NCI-H2196 treated with DMSO at 0.1 percent for 48 hours (cell line): ENCODE measurements at regions not wholly inside any gene's neighbourhood (a gene's known extent, or its start where the extent isn't known, plus 50 kb on each side); places are given as distances from the start of the nearest gene placed in this dataset.

Experiments used
- DNase-seq: peaks from one replicate; lab custom pipeline; 2025; ENCODE audit not compliant: unreplicated experiment; lab: John Stamatoyannopoulos, UW

DNA sequence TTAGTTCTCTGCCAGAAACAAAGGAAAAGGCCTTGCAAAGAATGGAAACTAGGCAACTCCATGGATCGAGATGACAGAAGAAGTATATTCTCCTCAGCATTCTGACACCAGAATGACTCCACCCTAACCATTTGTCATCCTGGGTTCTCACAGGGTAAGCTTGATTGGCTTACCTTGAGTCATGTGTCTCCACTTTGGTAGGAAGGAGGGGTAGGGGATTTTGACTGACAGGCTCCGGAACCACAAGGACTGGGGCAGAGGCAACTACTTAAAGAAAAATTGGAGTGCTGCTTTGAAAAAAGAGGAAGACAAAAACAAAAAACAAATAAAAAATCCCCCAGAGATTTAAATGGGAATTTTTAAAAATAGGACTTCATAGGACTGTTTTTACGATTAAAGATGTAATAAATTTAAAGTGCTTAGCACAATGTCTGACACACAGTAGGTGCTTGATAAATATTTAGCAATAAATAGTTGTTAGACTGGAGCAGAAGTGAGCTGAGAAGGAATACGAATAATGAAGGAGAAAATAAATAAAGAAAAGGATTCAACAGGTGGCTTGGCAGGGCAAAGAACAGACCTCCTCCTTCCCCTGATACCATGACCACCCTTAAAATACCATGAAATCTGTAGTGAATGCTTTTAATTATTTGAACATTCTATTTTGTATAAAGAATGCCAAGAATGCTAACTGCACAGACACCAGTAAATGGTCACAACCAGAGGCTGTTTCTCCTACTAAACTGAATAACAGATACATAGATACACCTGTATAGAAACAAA is 230.2 kb downstream of the CDCA7 start:
- DNase-seq: no peak

DNA sequence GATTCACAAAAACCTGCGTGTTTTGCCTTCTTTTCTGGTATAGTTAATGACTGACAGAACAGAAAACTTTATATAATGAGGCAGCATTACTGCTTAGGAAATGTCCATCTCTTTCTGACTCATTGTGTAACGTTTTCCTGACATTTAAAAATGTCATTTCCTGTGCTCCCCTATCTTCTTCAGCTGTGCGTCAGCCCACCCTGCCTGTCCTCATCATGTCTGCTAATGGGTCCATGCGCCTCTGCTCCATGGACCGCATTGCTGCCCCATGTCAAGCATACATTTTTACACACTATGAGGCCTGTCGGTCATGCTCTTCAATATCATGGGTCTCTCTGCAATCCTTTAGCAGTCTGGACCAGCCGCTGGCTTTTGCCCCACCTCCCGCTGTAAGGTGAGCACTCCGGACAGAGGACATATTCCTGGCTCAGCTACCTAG is 234.3 kb downstream of the CDCA7 start:
- DNase-seq: no peak

DNA sequence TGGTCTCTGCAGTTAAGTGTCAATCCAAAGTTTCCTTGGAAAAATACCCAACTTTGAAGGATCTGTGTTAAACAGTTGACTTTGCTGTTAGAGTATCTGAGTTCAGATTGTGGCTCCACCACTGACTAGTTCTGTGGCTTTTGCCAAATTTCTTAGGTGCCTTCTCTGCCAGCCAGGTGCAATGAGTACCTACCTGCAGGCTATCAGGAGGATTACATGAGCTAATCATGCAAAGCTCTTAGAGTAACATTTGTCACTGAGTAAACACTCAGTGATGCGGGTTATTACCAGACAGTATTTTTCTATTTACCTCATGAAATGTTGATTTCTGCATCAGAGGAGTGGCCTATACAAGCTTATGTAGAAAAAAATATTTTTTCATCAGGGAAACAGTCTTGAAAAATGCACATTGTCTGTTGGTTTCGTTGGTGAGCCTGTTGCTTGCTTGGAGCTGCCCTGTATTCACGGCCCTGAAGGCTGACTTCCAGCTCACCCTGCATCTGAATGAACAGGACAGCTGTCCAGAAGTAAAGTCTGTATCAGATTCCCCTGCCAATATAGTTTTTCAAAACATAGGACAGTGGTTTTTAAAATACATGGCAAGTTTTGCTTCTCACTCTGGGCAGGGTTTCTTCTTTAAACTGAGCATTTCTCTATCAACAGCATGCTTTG is 235.1 kb downstream of the CDCA7 start:
- peak; percentile 72 for DNase-seq

DNA sequence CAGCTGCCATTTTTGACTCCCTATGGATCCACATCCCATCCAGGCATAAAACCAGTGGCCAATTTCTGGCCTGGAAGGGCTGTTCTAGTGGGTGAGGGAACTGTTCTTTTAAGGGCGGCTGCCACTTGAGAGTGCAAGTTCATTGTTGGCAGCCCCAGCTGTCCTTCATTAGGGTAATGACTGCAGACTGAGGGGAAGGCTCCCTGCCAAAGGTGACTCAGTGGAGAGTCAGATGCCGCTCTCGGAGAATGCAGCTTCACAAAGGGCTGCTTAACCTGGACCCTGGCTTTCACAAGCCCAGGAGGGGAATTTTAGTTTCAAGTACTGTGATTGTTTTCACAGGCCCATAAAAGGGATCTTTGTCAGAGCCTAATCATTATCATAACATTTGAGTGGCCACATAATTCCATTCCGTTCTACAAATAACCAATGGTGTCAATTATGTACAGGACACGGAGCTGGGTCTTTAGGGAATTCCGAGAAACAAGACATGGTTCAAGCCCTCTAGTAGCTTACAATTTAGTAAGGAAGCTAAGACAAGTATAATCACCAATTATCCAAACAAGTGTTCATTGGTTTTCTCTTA is 235.7 kb downstream of the CDCA7 start:
- DNase-seq: peak; percentile 95

DNA sequence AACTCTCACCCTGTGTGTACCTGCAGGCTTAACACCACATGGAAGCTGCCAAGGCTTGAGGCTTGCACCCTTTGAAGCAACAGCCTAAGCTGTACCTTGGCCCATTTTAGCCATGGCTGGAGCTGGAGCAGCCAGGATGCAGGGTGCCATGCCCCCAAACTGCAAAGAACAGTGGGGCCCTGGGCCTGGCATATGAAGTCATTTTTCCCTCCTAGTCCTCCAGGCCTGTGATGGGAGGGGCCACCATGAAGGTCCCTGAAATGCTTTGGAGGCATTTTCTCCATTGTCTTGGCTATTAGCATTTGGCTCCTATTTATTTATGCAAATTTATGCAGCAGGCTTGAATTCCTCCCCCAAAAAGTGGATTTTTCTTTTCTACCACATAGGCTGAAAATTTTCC is 238.4 kb downstream of the CDCA7 start:
- DNase-seq: no peak

DNA sequence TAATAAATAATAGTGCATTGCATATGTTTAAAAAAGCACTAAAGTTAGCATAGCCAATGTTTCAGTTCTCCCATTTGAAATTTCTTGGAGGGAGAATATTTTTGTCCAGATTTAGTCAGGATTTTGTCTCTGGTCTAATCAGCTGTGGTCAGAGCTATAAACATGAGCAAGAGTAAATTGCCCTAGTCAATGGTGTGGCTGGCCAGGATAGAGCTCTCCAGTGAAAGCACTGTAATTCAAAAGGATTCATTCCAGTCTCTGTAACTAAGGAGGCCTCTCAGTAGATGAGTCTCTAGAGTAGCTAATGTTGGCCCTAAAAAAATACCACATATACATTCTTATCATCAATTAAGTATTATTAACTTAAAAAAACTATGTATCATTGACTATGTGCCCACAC is 241.6 kb downstream of the CDCA7 start:
- DNase-seq: no peak

DNA sequence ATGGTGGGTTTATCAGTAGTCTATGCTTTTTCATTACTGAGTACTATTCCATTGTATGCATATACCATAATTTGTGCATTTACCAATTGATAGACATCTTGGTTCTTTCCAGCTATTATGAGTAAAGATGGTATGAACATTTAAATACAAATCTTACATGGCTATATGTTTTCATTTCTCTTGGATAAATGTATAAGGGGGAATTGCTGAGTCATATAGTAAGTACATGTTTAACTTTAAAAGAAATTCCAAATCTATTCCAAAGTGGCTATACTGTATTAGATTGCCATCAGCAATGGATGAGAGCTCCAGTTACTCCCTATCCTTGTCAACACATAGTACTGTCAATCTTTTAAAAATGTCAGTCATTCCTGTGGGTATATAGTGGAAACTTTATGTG is 243.9 kb downstream of the CDCA7 start:
- DNase-seq: no peak

DNA sequence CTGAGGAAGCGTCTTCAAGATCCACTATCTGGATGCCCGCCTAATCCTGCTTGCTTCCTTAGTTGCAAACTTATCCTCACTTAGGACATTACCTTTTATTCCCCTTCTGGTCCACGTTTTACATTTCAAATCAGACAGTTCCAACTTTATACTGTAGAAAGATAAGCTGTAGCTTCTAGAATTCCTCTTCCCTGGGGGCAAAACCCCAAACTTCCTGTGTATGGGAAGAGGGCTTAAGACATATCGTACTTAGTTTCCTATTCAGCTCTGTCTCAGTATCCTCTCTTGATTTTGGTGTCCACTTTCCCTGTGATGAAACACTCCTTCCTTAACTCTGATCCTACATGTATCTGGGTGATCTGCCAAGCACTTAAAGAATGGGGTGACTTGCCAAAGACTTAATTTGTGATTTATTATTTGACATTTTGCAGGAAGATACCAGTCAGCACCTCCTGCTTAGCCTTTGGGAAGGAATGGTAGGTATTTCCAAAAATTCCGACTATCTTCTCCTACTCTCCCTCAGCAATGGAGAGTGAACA is 245.2 kb downstream of the CDCA7 start:
- DNase-seq: no peak

DNA sequence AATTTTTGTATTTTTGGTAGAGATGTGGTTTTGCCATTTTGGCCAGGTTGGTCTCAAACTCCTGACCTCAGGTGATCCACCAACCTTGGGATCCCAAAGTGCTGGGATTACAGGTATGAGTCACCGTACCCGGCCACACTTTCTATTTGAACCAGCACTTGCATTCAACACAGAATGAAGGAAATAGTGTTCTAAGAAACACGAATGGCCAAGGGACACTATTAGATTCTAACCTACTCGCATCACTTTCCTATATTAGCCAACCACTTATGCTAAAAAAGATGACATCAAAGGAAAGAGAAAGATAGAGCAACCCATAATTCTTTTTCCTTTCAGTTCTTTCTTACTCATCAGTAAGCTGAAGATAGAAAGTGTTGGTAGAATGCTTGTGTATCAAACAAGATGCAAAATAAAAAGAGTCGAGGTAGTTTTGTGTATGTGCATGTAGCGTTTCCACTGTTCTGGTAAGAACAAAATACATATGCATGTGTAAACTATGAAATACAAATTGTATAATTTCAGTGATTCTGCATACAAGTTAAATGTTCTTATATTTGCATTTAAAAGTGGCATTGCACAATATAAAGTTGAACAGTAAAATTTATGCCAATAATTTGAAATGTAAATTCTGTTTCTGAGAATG is 247.6 kb downstream of the CDCA7 start:
- DNase-seq: no peak

DNA sequence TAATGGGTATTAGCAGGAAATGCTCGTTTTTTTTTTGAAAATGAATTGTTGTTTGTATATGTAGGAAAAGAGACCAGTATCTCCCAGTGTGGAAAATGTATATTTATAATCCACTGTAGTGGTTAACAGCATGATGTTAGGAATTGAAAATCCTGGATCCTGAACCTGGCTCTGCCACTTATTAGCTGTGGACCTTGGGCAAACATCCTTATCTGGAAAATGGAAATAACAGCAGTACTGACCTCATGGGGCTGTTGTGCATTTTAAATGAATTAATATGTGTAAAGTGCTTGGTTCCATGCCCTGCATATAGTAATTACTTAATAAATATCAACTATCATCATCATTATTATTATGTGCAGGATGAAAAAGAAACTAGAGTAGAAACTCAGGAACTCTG is 251.3 kb downstream of the CDCA7 start:
- DNase-seq: no peak

DNA sequence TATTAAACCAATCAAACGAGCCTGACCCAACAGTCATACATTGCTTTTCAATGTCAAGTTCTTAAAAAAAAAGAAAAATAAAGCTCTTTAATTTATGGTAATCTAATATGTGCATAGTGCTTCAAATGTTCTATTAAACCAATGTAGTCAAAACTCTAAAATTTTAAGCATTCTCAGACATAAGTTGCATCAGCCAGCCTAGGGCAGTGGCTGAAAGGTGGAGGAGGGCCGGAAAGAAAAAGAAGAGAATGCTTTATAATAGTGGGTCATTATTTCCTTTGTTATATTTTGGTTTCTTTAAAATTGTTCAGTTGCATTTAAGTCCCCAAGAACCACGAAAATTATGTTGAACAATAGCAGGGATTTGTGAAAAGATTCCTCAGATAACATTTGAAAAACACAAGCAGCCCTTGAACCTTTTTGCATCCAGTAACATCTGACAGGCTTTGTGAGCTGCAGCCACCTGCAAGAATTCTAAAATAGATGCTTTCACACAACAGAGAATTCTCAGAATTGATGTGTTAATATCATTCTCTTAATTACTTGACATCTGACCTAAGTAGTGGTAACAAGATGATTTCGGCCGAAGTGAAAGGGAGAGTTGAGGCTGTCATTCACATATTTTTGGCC is 252.1 kb downstream of the CDCA7 start:
- DNase-seq: no peak

DNA sequence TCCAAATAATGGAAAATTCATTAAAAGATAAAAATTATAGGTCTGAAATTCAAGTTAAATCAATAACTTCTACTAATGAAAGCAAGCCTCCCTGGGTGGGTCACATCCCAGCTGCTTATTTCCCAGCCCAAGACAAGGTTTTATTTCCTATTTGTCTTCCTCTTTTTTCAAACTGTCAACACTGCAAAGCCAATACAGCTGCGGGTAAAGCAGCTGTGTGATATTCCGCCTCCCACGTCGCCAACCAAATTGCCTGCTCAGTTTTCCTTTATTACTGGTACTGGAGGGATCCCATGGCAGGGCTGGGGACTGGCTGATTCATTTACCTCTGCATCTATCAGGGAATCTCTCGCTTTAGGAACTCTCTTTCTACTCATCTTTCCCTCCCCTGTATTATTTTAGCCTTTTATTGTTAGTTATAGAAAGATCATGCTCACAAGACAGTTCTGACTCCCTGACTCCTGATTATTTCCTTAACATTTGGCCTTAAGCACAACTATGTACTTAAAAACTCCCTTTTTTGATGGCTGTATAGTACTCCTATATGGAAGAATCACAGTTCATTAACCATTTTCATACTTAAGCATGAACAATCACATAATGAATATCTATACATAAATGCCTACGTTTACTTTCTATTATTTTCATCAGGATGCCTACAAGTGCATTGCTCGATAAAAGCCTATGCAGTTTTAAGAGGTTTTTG is 253.1 kb downstream of the CDCA7 start:
- DNase-seq: no peak

DNA sequence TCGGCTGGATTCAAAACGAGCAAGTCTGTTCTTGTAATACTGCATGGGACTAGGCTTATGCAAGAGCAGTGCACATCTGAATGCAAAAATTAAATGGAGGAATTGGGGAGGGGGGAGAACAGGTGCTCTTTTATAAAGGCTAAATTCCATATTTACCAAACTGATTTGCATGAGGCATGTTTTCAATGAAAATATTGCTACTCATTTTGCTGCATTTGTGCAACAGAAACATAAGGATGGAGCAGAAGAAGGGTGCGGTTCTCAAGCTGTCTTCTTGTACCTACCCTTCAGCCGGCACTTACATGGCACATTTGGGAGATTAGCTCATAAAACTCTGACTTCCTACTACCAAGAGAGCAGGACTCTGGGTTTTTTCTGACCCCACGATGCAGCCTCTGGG is 256.4 kb downstream of the CDCA7 start:
- no peak for DNase-seq

DNA sequence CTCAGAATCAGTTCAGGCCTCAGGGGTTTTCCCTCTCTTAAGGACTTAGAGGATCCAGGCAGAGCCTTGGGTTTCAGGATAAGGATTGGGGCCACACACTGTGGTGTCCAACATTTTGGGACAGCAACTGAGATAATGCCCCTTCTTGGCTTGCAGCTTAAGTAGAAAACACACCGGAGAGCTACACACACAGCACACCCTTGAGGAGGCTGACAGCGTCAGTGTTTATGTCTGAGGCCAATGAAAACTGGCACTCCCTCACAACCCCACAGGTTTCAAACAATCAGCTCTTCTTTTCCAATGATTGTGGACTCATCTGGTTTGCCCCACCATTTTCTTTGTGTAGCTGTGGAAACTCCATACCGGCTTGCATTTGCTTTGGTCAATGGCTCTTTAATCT is 257.7 kb downstream of the CDCA7 start:
- DNase-seq: no peak

DNA sequence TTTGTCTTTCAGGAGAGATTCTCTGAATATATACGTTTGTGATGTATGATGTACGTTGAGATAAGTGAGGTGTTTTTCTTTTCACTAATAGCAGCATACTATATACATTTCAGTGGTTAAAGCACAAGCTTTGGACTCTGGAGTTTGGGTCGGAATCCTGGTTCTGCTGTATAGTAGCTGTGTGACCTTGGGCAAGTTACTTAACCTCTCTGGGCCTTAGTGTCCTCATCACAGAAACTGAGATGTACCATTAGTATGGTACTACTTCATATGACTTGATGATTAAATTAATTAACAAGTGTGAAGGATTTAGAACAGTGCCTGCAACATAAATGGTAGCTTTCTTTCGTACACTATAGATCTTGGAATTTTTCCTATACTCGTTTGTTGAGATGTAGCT is 258.7 kb downstream of the CDCA7 start:
- no peak for DNase-seq

DNA sequence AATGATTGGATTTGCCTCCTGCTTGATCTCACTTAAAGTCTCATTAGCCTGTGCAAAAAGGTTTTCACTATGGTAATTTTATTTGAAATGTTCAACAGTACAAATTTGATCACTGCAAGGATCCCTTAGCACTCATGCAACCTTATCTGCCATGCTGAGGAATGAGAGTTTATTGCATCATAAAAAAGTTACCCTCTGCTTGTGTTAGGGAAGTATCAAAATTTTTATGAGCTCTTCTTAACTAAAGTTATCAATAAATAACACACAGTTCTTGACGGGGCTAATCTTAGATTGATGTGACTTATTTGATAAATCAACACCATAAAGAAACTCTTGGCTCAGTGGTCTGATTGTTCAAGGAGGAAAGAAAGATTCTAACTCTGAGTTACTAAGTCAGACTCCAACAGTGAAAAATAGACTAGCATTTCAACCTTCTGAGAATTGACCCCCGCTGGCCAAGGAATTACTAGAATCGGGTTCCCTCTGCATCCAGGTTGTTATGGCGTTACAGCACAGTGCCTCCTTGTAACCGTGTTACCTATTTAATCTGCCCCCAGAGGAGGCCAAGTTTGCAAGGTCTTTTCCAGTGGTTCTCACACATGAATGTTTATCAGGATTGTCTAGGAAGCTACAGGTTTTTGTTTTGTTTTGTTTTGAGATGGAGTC is 259.7 kb downstream of the CDCA7 start:
- DNase-seq: no peak

DNA sequence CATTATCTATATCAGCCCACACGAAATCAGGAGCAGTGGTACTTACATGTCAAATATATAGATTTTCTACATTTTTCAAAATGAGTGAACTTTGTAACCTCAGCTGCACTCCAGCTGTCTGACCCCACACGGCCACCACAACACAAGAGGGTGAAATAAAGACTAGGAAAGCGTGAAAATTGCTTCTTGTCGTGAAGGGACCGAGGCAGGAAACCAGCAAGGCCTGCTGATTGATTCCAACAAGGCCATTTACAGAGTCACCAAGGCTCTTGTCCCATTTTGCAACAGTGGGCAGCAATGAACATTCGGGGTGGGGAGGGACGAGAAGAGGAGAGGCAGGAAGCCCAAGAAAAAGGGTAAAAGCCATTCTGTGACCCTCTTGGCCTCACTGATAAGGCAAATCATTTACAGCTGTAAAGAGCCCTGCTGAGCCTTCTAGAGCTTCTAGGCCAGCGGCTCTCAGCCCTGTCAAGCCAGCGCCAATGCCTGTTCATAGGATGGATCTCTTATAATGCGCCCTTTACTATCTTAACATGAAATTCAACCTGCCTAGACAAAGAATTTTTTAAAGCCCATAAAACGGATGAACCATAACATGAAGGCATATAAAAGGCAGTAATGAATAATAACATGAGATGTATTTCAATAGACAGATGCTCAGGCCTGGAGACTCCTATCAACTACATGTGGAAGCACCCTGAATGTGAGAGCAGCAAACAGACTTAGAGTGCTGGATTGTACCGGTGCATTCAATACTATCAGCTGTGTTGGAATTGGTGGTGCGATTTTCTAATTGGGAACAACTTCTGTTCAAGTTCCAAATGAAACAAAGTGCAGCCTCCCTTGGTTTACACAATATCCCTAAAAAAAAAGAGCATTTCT is 269.0 kb downstream of the CDCA7 start:
- DNase-seq: no peak

DNA sequence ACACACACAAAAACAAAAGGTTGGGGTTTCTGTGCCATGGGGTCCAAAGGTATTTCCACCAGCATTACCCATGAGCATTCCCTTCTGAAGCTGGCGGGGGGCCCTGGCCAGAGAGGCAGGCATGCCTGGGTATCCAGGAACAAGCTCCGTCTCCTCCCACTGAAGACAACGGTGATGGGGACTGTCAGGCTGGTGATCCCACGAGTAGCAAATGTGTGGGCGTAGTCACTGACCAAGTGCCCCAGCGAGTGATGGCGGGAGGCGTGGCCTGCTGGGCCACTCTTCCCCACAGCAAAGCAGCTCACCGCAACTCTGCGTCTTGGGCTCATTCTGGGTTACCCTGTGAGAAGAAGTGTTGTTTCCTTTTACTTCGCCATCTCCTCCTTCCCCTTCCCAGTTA is 270.6 kb downstream of the CDCA7 start:
- DNase-seq: no peak

DNA sequence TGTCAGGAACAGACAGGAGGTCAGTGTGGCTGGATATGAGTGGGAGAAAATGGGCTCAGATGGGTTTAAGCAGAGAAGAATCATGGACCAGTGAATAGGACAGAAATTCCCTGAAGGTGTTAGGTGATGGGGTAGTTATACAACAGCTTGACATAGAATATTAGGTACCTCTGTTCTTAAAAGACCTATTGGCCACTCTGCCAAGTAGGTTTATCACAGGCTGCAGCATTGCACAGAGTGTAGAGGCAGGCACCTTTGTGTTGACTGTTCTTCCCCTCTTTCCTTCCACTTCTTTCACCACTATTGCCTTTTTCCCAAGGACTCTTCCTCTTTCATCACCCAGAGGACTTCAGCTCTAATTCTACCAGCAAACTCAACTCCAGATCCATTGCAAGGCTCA is 274.4 kb downstream of the CDCA7 start:
- no peak for DNase-seq
